ENCODE measurements at regions not wholly inside any gene's neighbourhood (a gene's known extent, or its start where the extent isn't known, plus 50 kb on each side); places are given as distances from the start of the nearest gene placed in this dataset.

GRCh38 chr5:43772764-43773477 lies 169.9 kb downstream of the NNT start:
- peaks cover under 1% of the 10 kb centered on the region for H3K9me3 Mint-ChIP-seq (ENCODE audit: low read depth)
- no peaks in the 10 kb centered on the region for H3K27me3 Mint-ChIP-seq
- H3K36me3 Mint-ChIP-seq (ENCODE audit: insufficient read depth) = no peaks in the 10 kb centered on the region
- TF ChIP-seq CTCF (IDR thresholded peaks at IDR 0.05; ENCODE audit: unreplicated experiment) = no peak
- H3K4me1 Mint-ChIP-seq (ENCODE audit: low read depth) = no peaks in the 10 kb centered on the region
- no peak for DNase-seq (ENCODE audit: low spot score, unreplicated experiment)
- no peak overlapping the region for H3K27ac Mint-ChIP-seq
- no peak overlapping the region for H3K4me3 Mint-ChIP-seq (ENCODE audit: low read depth)

DNA sequence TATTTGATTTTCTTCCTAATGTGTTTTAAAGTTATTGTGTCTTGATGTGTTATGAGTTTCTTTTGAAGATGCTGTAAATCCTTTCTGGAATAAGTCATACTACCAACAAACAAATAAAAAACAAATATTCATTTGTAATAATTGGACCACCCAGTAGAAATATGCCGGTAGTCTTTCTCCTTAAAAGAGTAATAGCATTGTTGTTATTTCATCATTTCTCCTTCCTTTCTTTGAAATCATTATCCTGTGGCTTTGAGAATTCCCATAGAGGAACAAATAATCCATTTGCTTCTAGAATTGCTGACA lies 169.4 kb downstream of the NNT start:
- Mint-ChIP-seq H3K27me3 (no peaks in the 10 kb centered on the region), H3K27ac (no peak overlapping the region), H3K4me1 (ENCODE audit: low read depth) (no peaks in the 10 kb centered on the region), H3K4me3 (ENCODE audit: low read depth) (no peak overlapping the region), H3K36me3 (ENCODE audit: insufficient read depth) (no peaks in the 10 kb centered on the region), H3K9me3 (ENCODE audit: low read depth) (no peaks in the 10 kb centered on the region)
- no peak for DNase-seq (ENCODE audit: low spot score, unreplicated experiment)
- no peak for TF ChIP-seq CTCF (IDR thresholded peaks at IDR 0.05; ENCODE audit: unreplicated experiment)

GRCh38 chr5:43771611-43772031 lies 168.6 kb downstream of the NNT start:
- no peak for TF ChIP-seq CTCF (IDR thresholded peaks at IDR 0.05; ENCODE audit: unreplicated experiment)
- Mint-ChIP-seq H3K9me3 (ENCODE audit: low read depth) (no peaks in the 10 kb centered on the region), H3K27ac (no peak overlapping the region), H3K36me3 (ENCODE audit: insufficient read depth) (no peaks in the 10 kb centered on the region), H3K4me1 (ENCODE audit: low read depth) (no peaks in the 10 kb centered on the region), H3K27me3 (no peaks in the 10 kb centered on the region), H3K4me3 (ENCODE audit: low read depth) (no peak overlapping the region)
- no peak for DNase-seq (ENCODE audit: low spot score, unreplicated experiment)

GRCh38 chr5:43769571-43770355 lies 166.8 kb downstream of the NNT start:
- Mint-ChIP-seq H3K4me1 (ENCODE audit: low read depth) (no peaks in the 10 kb centered on the region), H3K36me3 (ENCODE audit: insufficient read depth) (no peaks in the 10 kb centered on the region), H3K27me3 (no peaks in the 10 kb centered on the region), H3K9me3 (ENCODE audit: low read depth) (no peaks in the 10 kb centered on the region), H3K4me3 (ENCODE audit: low read depth) (no peak overlapping the region), H3K27ac (no peak overlapping the region)
- no peak for TF ChIP-seq CTCF (IDR thresholded peaks at IDR 0.05; ENCODE audit: unreplicated experiment)
- DNase-seq (ENCODE audit: low spot score, unreplicated experiment) = no peak
